Kidney capillary endothelial cell (primary cell): ENCODE measurements at regions not wholly inside any gene's neighbourhood (a gene's known extent, or its start where the extent isn't known, plus 50 kb on each side); places are given as distances from the start of the nearest gene placed in this dataset.
"Not testable (repeated sequence)": the region's sequence is repeated elsewhere in the genome, so short reads cannot be mapped to it uniquely, and the experiment has no call there.

Experiments
- DNase-seq: peaks from one replicate; pipeline ENCODE4 v3.0.0-alpha.2; 2018; ENCODE audit warnings: low spot score

- DNase-seq = no peak
These were observed 260.2 kb upstream of the RUNX1 start for GRCh38 chr21:35309316-35309715.

DNA sequence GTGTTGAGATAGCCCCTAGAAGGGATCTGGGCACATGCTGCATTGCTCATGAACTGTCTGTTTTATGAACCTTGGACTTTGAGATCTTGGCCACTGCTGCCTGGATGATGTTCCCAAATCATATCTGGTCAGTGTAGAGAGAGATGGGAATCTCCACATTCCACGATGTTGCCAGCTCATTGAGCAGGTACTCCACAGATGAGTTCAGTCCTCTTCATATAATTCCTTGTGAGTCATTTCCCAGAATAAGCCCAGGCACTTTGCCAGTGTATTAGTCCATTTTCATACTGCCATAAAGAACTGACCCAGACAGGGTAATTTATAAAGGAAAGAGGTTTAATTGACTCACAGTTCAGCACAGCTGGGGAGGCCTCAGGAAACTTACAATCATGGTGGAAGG lies 254.0 kb upstream of the RUNX1 start:
- DNase-seq = peak; percentile 29

DNA sequence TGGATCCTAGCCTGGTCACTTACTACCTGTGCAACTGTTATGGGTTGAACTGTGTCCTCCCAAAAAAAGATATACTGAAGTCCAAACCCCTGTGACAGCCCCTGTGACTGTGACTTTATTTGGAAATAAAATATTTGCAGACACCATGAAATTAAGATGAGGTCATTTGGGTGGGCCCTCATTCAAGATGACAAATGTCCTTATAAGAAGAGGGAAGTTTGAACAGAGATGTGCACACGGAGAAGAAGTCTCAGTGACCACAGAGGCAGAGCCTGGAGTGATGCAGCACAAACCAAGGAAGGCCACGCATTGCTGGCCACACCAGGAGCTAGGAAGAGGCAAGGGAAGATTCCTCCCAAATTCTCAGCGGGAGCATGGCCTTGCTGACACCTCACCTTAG lies 249.7 kb upstream of the RUNX1 start:
- DNase-seq = no peak

GRCh38 chr21:35297665-35298064 lies 248.6 kb upstream of the RUNX1 start:
- DNase-seq = no peak

GRCh38 chr21:35294231-35294898 lies 245.3 kb upstream of the RUNX1 start:
- DNase-seq = no peak

DNA sequence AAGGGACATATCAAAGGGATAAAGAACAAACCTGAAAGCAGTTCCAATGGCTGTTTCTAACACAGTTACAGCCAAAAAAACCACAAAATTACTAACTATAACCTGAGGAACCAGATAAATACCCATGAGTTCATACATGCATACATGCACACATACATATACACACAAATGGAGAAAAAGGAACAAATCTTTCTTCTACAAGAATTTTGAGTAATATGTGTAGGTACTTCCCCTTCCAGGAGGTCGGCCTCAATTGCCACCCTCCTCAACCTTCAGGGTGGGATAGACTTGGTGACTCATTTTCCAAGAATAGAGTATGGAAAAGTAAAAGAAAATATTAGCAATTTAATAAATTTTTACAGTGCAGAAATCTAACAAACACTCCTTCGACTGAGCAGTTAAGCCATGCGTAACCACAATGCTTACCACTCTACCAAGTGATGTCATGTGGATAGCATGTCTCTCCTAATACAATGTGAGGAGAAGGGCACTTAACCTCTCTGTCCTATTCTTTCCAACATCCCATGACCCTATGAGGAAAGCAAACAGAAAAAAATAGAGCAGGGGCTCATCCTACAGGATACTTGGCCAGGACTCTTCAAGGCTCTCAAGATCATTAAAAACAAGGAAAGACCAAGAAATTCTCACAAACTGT lies 243.0 kb upstream of the RUNX1 start:
- DNase-seq = no peak

DNA sequence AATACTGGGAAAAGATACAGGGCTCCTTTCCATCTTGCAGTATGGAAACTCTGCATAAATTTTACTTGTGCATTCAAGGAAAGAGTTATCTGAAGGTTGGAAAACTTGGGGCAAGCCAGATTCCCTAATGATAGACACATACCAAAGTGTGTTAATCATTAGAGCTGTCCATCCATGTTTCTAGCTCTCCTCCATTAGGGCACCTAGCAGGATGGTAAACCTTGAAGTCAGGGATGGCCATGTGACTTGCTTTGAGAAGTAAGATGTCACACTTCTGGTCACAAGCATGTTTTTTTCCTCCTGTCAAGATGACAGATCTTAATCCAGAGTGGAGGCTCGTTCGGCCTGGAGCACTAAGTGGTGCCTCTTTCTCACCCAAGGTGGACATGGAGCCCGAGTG lies 241.9 kb upstream of the RUNX1 start:
- DNase-seq = no peak

DNA sequence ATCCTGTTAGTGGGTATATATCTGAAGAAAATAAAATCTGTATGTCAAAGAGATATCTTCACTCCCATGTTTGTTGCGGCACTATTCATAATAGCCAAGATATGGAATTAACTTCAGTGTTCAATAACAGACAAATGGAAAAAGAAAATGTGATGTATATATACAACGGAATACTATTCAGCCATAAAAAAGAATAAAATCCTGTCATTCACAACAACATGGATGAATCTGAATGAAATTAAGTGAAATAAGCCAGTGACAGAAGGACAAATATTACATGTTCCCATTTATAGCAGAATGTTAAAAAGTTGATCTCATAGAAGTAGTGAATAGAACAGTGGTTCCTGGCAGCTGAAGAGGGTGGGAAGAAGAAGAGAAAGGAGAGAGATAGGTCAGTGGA lies 239.1 kb upstream of the RUNX1 start:
- no peak for DNase-seq

GRCh38 chr21:35284199-35284598 lies 235.1 kb upstream of the RUNX1 start:
- DNase-seq = no peak

DNA sequence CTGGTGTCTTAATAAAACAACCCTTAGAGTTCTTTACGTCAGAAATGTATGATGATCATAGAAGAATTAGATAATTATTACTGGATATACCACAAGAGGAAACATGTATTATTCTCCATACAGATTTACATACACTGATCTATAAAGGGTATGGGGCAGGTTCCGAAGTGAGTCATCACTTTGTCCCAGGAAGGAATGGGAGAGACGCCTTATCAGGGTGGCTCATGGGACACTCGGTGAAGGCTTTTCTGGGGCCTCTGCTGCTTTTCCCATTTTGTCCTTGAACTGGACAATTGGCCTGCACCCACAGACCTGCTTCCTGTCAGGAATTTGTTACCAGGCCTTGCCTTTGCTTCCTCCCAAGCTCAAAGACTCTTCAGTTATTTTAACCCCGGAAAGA lies 233.8 kb upstream of the RUNX1 start:
- no peak for DNase-seq

GRCh38 chr21:35281956-35282355 lies 232.9 kb upstream of the RUNX1 start:
- DNase-seq = no peak

DNA sequence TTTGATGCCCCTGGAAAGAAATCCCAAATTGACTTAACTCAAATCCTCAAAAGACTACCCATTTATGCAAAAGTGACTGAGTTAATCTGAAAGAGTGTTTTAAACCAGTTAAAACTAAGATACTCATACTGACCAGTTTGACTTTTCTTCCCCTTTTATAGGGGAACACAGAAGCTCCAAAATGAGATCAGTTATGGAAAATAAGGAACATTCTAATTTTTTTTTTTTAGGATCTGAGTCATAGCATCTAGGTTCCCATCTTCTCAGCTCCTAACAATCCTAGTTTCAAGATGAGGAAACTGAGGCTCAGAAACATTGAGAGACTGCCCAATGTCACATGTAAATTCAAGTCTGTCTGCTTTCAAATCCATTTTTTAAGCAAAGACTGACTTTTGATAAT lies 231.1 kb upstream of the RUNX1 start:
- DNase-seq = no peak

DNA sequence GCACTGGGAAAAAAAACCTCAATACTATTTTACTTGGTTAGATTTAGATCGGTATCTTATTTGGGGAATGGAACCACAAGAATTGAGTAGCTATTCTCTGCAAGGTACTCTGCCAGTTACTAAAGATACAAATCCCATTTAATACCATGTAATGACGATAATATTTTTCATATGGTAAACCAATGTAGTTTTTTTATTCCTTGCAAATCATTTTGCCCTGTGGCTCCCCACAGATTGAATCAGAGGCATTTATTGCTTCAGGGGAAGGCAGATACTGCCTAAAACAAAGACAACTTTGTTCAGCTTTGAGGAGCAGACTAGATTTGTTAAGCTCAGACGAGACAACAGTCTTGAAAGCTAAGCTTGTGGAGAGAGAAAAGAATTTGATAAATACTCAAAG lies 226.7 kb upstream of the RUNX1 start:
- DNase-seq = no peak

- DNase-seq = no peak
These were observed 225.8 kb upstream of the RUNX1 start for GRCh38 chr21:35274923-35275322.

DNA sequence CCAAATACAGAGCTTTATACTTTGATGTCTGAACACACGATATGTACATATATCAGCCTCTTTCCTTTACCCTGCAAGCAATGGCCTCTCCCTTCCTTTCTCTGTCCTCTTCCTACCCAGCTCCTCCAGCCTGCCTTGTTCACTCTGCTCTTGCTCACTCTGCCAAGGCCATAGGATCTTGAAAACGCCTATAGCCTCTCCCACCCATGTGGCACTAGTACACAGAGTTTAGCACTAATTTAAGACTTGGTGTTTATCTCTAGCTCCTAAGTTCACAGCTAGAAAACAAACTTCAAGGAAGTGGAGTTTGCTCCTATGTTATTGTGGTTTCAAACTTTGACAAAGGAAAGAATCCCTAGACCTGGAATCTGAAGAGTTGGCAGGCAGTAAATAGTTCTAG lies 225.0 kb upstream of the RUNX1 start:
- no peak for DNase-seq

- no peak for DNase-seq
These were observed 224.2 kb upstream of the RUNX1 start for GRCh38 chr21:35273333-35273732.

DNA sequence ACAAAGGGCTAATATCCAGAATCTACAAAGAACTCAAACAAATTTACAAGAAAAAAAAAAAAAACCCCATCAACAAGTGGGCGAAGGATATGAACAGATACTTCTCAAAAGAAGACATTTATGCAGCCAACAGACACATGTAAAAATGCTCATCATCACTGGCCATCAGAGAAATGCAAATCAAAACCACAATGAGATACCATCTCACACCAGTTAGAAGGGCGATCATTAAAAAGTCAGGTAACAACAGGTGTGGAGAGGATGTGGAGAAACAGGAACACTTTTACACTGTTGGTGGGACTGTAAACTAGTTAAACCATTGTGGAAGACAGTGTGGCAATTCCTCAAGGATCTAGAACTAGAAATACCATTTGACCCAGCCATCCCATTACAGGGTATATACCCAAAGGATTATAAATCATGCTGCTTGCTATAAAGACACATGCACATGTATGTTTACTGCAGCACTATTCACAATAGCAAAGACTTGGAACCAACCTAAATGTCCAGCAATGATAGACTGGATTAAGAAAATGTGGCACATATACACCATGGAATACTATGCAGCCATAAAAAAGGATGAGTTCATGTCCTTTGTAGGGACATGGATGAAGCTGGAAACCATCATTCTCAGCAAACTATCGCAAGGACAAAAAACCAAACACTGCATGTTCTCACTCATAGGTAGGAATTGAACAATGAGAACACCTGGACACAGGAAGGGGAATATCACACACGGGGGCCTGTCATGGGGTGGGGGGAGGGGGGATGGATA lies 222.4 kb upstream of the RUNX1 start:
- not testable (repeated sequence) for DNase-seq

DNA sequence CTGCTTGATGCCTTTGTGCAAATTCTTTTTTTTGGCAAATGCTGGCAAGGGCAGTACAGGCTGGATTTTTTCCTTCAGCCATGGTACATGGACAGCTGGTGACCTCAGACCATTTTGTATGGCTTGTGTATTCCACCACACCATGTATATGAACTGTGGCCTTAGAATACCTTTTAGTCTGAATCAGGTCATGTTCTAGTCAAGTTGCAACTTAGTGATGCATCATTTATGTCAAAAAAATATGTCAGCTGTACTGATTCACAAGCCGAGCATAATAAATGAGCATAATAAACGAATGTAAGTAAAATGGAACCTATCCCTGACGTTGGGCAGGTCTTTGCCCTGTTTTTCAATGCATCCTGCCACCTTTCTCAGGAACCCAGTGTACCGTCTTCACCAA lies 219.7 kb upstream of the RUNX1 start:
- no peak for DNase-seq

DNA sequence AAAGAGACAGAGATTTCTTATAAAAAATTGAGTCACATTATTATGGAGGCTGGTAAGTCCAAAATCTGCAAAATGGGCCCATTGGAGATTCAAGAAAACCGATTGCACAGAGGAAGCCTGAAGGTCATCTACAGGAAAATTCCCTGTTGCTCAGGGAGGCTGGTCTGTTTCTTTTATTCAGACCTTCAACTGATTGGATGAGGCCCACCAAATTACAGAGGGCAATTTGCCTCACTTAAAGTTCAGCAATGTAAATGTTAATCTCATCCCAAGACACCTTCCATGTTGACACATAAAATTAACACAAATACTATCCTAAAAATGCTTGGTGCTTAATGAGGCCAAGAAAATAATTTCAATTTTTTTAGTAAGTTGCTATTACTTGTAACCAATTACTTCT lies 219.2 kb upstream of the RUNX1 start:
- DNase-seq = no peak

DNA sequence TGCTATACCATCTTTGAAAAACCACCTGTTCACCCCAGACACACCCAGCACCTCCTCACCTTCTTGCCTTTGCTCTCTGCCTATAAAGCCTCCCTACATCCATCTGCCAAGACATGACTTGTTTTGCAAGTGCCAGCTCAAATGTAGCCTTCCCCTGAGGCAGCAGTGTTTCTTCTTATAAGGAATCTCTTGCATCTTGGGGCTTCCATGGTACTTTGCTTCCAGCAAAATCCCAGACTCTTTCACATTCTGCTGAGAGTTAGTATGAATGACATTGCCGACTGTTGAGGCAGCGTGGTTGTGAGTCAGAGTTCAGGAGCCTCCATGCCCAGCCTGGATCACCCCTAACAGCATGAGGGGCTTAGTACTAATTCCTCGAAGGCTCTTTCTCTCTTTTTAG lies 217.4 kb upstream of the RUNX1 start:
- no peak for DNase-seq

DNA sequence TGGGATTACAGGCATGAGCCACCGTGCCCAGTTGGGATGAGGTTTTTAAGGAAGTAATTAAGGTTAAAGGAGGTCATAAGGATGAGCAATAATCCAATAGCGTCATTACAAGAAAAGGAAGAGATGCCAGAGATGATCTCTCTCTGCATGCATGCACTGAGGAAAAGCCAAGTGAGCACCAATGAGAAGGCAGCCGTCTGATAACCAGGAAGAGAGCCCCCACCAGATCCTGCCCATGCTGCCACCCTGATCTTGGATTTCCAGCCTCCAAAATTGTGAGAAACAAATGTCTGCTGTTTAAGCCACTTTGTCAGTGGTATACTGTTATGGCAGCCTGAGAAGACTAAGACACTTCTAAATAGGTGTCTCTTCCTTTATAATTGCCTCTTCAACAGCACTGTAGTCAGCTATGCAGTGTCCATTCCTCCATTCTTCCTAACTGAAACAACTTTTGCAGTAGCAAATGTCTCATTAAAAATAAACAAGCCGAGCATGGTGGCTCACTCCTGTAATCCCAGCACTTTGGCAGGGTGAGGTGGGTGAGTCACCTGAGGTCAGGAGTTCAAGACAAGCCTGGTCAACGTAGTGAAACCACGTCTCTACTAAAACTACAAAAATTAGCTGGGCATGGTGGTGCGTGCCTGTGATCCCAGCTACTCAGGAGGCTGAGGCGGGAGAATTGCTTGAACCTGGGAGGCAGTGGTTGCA lies 216.2 kb upstream of the RUNX1 start:
- DNase-seq = no peak

GRCh38 chr21:35259457-35259856 lies 210.4 kb upstream of the RUNX1 start:
- no peak for DNase-seq

DNA sequence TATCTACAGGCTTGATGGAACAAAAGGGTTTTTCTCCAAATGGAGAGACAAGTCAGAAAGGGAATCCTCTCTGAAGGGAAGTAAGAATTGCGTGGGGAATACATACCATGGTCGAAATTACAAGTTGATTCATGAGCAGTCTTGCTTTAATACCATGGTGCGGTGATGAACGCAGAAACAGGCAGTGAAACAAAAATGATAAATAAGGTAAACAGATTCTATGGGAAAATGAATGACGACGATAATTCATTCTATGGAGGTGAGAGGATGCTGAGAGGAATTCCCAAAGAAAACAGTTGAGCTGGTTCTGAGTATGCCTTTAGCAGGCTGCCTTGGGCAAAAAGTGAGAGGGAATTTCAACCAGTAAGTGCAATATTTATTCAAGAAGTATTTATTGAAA lies 209.4 kb upstream of the RUNX1 start:
- no peak for DNase-seq
